ENCODE measurements at regions not wholly inside any gene's neighbourhood (a gene's known extent, or its start where the extent isn't known, plus 50 kb on each side); places are given as distances from the start of the nearest gene placed in this dataset.

DNA sequence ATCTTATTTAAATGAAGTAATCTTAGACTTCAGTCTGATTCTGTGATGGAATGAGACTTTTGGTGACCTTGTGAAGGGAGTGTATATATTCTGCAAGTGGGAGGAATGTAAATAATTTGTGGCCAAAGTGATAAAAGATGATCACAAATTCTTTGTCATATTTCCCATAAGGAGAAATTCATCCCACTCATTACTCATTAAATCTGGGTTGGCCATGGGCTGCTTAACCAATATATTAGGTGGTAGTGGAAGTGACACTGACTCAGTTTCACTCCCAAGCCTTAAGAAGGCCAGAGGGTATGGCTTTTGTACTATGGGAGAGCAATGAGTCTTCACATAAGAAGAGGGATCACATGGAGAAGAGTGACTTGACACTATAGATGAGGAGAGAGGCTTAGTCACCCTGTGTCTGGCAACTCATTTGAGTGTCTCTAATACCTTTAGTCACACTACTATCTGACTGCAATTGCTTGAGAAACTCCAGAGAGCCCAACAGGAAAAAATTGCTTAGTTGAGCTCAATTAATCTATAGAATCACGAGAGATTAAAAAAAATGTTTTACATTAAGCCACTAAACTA lies 408.2 kb upstream of the PITX2 start:
- Mint-ChIP-seq H3K4me3 (ENCODE audit: unreplicated experiment) (no peak overlapping the region), H3K27me3 (ENCODE audit: low read depth) (peaks cover 2% of the 10 kb centered on the region), H3K27ac (ENCODE audit: unreplicated experiment) (no peak overlapping the region), H3K36me3 (ENCODE audit: low read depth) (no peaks in the 10 kb centered on the region), H3K4me1 (ENCODE audit: low read depth) (no peaks in the 10 kb centered on the region), H3K9me3 (ENCODE audit: low read depth) (no peaks in the 10 kb centered on the region)
- no peak for TF ChIP-seq CTCF (IDR thresholded peaks at IDR 0.05)
- DNase-seq (ENCODE audit: low spot score) = no peak

- Mint-ChIP-seq H3K27me3 (ENCODE audit: low read depth) (peaks cover 2% of the 10 kb centered on the region), H3K4me1 (ENCODE audit: low read depth) (no peaks in the 10 kb centered on the region)
Measured at GRCh38 chr4:111031596-111031995, 408.7 kb upstream of the PITX2 start.

DNA sequence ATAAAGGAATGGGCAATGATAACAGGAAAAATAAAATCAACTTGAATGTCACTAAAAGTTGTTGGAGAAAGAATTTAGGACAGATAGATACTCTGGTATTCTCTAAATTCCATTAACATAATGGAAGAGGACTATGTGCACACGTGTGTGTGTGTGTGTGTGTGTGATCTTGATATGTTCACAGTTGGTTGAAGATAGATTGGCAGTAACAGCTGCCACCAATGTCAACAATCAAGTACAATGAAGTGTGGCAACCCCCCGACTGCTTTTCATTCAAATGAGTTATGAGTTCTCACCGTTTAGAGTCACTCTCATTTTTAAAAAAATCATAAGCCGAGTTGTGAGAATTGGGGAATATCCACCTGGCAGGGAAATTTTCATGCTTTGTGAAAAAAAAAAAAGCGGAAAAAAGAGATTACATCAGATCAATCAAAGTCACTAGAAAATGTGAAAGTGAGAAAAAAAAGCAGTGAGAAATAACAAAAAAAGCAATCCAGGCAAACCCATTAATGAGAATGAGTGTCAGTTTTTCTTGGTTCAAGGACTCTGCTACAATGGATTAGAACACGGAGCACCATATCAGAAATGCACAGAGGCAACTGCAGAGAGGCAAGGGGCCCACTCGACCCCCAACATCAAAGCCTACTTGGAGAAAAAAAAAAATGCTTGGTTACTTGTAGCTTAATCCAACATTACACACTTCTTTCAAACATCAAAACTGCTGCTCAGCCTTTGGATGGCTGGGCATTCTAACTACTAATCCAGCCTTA lies 414.9 kb upstream of the PITX2 start:
- Mint-ChIP-seq H3K9me3 (ENCODE audit: low read depth) (no peaks in the 10 kb centered on the region), H3K4me1 (ENCODE audit: low read depth) (no peaks in the 10 kb centered on the region), H3K27ac (ENCODE audit: unreplicated experiment) (no peak overlapping the region), H3K27me3 (ENCODE audit: low read depth) (peaks cover 6% of the 10 kb centered on the region), H3K4me3 (ENCODE audit: unreplicated experiment) (no peak overlapping the region), H3K36me3 (ENCODE audit: low read depth) (no peaks in the 10 kb centered on the region)
- DNase-seq (ENCODE audit: low spot score) = no peak
- no peak for TF ChIP-seq CTCF (IDR thresholded peaks at IDR 0.05)

More at GRCh38 chr4:111031596-111031995, 408.7 kb upstream of the PITX2 start:
- Mint-ChIP-seq H3K27ac (ENCODE audit: unreplicated experiment) (no peak overlapping the region), H3K9me3 (ENCODE audit: low read depth) (no peaks in the 10 kb centered on the region), H3K36me3 (ENCODE audit: low read depth) (no peaks in the 10 kb centered on the region), H3K4me3 (ENCODE audit: unreplicated experiment) (no peak overlapping the region)
- DNase-seq (ENCODE audit: low spot score) = no peak
- TF ChIP-seq CTCF (IDR thresholded peaks at IDR 0.05) = no peak

GRCh38 chr4:111040904-111041303 lies 418.0 kb upstream of the PITX2 start:
- H3K4me3 Mint-ChIP-seq (ENCODE audit: unreplicated experiment) = no peak overlapping the region
- H3K36me3 Mint-ChIP-seq (ENCODE audit: low read depth) = no peaks in the 10 kb centered on the region
- DNase-seq (ENCODE audit: low spot score) = no peak
- no peaks in the 10 kb centered on the region for H3K4me1 Mint-ChIP-seq (ENCODE audit: low read depth)
- H3K9me3 Mint-ChIP-seq (ENCODE audit: low read depth) = no peaks in the 10 kb centered on the region
- TF ChIP-seq CTCF (IDR thresholded peaks at IDR 0.05) = no peak
- no peak overlapping the region for H3K27ac Mint-ChIP-seq (ENCODE audit: unreplicated experiment)
- H3K27me3 Mint-ChIP-seq (ENCODE audit: low read depth) = peaks cover 4% of the 10 kb centered on the region

GRCh38 chr4:111043286-111043685 lies 420.4 kb upstream of the PITX2 start:
- H3K9me3 Mint-ChIP-seq (ENCODE audit: low read depth) = no peaks in the 10 kb centered on the region
- H3K27me3 Mint-ChIP-seq (ENCODE audit: low read depth) = peaks cover 2% of the 10 kb centered on the region
- no peaks in the 10 kb centered on the region for H3K4me1 Mint-ChIP-seq (ENCODE audit: low read depth)
- H3K36me3 Mint-ChIP-seq (ENCODE audit: low read depth) = no peaks in the 10 kb centered on the region
- H3K4me3 Mint-ChIP-seq (ENCODE audit: unreplicated experiment) = no peak overlapping the region
- H3K27ac Mint-ChIP-seq (ENCODE audit: unreplicated experiment) = no peak overlapping the region
- DNase-seq (ENCODE audit: low spot score) = no peak
- TF ChIP-seq CTCF (IDR thresholded peaks at IDR 0.05) = no peak
